OCI-LY7 (cell line): ENCODE measurements at regions not wholly inside any gene's neighbourhood (a gene's known extent, or its start where the extent isn't known, plus 50 kb on each side); places are given as distances from the start of the nearest gene placed in this dataset.

Experiments
- BruUV-seq: library from RNA; stranded (reverse); fragments of 400-500 nt; replicated peaks from 2 replicates; lab custom pipeline; 2021; lab: Mats Ljungman, UMichigan
- CTCF ChIA-PET: fragments of 300-600 bp; sonication (Branson Sonifier 250); formaldehyde crosslinking; loops from one replicate; lab custom pipeline; 2022; ENCODE audit warnings: antibody characterized with exemption; ENCODE audit not compliant: unreplicated experiment; lab: Charles Lee
- POLR2A ChIA-PET: fragments of 300-600 bp; sonication (Branson Sonifier 250); formaldehyde crosslinking; loops from one replicate; lab custom pipeline; 2022; ENCODE audit warnings: antibody characterized with exemption; lab: Charles Lee
- DNase-seq: peaks from one replicate; pipeline ENCODE4 v3.0.0-alpha.2; 2015; ENCODE audit warnings: low spot score
- H2AFZ ChIP-seq: fragments of 200-600 bp; sonication (generic), shearing (Covaris generic); 2 replicates; pipeline ENCODE4 v1.6.1; 2014; ENCODE audit warnings: mild to moderate bottlenecking, antibody characterized with exemption, low read length, moderate library complexity
- H3K27ac ChIP-seq: fragments of 200-600 bp; sonication (generic); 2 replicates; pipeline ENCODE4 v1.5.1; 2014; ENCODE audit warnings: mixed run types, low read depth, mild to moderate bottlenecking, moderate library complexity, low read length, inconsistent platforms; ENCODE audit not compliant: poor library complexity, severe bottlenecking
- H3K36me3 ChIP-seq: fragments of 200-600 bp; sonication (generic); 2 replicates; pipeline ENCODE4 v1.6.1; 2014; ENCODE audit warnings: mild to moderate bottlenecking, antibody characterized with exemption, low read length, moderate library complexity, mixed read lengths; ENCODE audit not compliant: insufficient read depth
- H3K4me1 ChIP-seq: fragments of 200-600 bp; sonication (generic); 2 replicates; pipeline ENCODE4 v1.5.1; 2014; ENCODE audit warnings: mild to moderate bottlenecking, low read length; ENCODE audit not compliant: insufficient read depth, poor library complexity, severe bottlenecking
- H3K4me2 ChIP-seq: fragments of 200-600 bp; sonication (generic); 2 replicates; pipeline ENCODE4 v1.6.1; 2014; ENCODE audit warnings: mild to moderate bottlenecking, low read length
- H3K4me3 ChIP-seq: fragments of 200-600 bp; sonication (generic); 2 replicates; pipeline ENCODE4 v1.5.1; 2014; ENCODE audit warnings: mild to moderate bottlenecking, low read depth, low read length; ENCODE audit not compliant: poor library complexity, severe bottlenecking
- H3K79me2 ChIP-seq: fragments of 200-600 bp; sonication (generic); 2 replicates; pipeline ENCODE4 v1.6.1; 2016; ENCODE audit warnings: low read depth, mild to moderate bottlenecking, low read length, moderate library complexity, mixed read lengths; ENCODE audit not compliant: insufficient read depth
- H3K9me2 ChIP-seq: fragments of 200-600 bp; sonication (generic); 2 replicates; pipeline ENCODE4 v1.6.1; 2016; ENCODE audit warnings: mild to moderate bottlenecking, low read length, mixed read lengths; ENCODE audit not compliant: insufficient read depth
- H3K9me3 ChIP-seq: fragments of 200-600 bp; sonication (generic); 2 replicates; pipeline ENCODE4 v1.6.1; 2014; ENCODE audit warnings: mild to moderate bottlenecking, mixed run types, low read length, mixed read lengths
- H4K20me1 ChIP-seq: fragments of 200-600 bp; sonication (generic); 2 replicates; pipeline ENCODE4 v1.6.1; 2014; ENCODE audit warnings: mild to moderate bottlenecking, antibody characterized with exemption, low read length, moderate library complexity, mixed read lengths; ENCODE audit not compliant: insufficient read depth
- EZH2phosphoT487 ChIP-seq: fragments of 200-600 bp; sonication (generic); IDR thresholded peaks from 2 replicates; pipeline ENCODE4 v1.6.1; 2018; ENCODE audit warnings: low read depth, borderline replicate concordance, mild to moderate bottlenecking, mixed run types, antibody characterized with exemption, low read length, moderate library complexity, mixed read lengths
- intact Hi-C: fragments of 100-400 bp; cut with micrococcal nuclease; formaldehyde crosslinking; loops from one replicate; pipeline ENCODE4 v1.10.0; 2022; ENCODE audit not compliant: unreplicated experiment
- TF ChIP-seq, protein P1 (sequence below): fragments of 200-600 bp; sonication (generic); conservative IDR thresholded peaks from 2 replicates; pipeline ENCODE4 v1.5.1; 2014; ENCODE audit warnings: mild to moderate bottlenecking, antibody characterized with exemption, low read length, moderate library complexity, mixed read lengths

- ChIA-PET POLR2A (interaction anchor here (1.3 to 1.4 kb wide), 2 partner anchors 9 to 15 kb away, joined by 3 to 4 read pairs; no protein-coding TSS in a partner anchor), CTCF (no interaction called here)
- no peak overlapping the region for H3K27ac ChIP-seq
Measured at GRCh38 chr12:24696800-24697199, 252.1 kb downstream of the BCAT1 start.

DNA sequence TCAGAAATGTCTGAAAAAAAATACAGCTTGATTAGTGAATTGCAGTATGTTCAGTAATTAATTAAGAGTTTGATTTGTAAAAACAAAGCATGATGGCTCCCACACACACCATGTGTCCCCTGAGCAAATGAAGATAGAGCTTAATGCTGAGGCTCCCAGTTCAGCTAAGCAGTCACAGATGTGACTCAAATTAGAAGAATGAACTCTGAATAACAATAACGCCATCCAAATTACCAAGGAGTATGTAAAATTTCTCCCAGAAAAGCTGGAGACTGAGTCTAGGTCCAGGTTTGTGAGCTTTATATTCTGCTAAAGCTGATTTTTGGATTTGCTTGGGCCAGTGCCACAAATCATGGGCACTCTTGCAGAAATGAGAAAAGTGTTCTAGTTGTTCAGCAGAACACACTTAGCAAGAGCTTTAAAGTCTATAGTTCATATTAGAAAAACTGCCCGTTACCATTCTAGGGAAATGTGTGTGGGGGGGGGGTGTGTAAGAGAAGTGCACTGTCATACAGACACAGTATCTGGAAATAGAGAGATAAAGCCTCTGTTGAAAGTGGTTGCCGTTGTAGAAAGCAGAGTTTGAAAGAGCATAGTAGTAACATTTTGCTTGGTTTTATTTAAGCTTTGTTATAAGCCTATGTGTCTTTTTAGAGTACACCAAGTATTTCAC, 253.1 kb downstream of the BCAT1 start:
- POLR2A ChIA-PET = interaction anchor here (0.7 to 1.4 kb wide), 5 partner anchors 16 to 1613 kb away, joined by 3 to 5 read pairs (median 4); no protein-coding TSS in a partner anchor
- Histone ChIP-seq H3K79me2 (no peaks in the 10 kb centered on the region), H3K4me3 (no peak overlapping the region), H2AFZ (peak overlapping the region; percentile 20; the same call in 1 of the 2 replicates), H3K27ac (no peak overlapping the region), H3K4me2 (no peak overlapping the region), H3K36me3 (no peaks in the 10 kb centered on the region), H3K4me1 (peaks cover 4% of the 10 kb centered on the region), H4K20me1 (no peaks in the 10 kb centered on the region), H3K9me3 (peaks cover 5% of the 10 kb centered on the region; the same call in 1 of the 2 replicates), H3K9me2 (no peaks in the 10 kb centered on the region)
- no peak for DNase-seq
- CTCF ChIA-PET = interaction anchor here (0.6 kb wide), 1 partner anchor 1677 kb away, joined by 3 read pairs; no protein-coding TSS in a partner anchor
- intact Hi-C loops = no loop called here
- no TSS peak for BruUV-seq
- TF ChIP-seq, protein P1, sequence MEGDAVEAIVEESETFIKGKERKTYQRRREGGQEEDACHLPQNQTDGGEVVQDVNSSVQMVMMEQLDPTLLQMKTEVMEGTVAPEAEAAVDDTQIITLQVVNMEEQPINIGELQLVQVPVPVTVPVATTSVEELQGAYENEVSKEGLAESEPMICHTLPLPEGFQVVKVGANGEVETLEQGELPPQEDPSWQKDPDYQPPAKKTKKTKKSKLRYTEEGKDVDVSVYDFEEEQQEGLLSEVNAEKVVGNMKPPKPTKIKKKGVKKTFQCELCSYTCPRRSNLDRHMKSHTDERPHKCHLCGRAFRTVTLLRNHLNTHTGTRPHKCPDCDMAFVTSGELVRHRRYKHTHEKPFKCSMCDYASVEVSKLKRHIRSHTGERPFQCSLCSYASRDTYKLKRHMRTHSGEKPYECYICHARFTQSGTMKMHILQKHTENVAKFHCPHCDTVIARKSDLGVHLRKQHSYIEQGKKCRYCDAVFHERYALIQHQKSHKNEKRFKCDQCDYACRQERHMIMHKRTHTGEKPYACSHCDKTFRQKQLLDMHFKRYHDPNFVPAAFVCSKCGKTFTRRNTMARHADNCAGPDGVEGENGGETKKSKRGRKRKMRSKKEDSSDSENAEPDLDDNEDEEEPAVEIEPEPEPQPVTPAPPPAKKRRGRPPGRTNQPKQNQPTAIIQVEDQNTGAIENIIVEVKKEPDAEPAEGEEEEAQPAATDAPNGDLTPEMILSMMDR = no peak
- no peak for TF ChIP-seq EZH2phosphoT487

More at GRCh38 chr12:24696800-24697199, 252.1 kb downstream of the BCAT1 start:
- Histone ChIP-seq H3K9me3 (peaks cover 11% of the 10 kb centered on the region; the same call in 1 of the 2 replicates), H4K20me1 (no peaks in the 10 kb centered on the region), H3K9me2 (no peaks in the 10 kb centered on the region), H2AFZ (no peak overlapping the region; the same call in 1 of the 2 replicates), H3K4me3 (no peak overlapping the region), H3K36me3 (no peaks in the 10 kb centered on the region), H3K79me2 (no peaks in the 10 kb centered on the region), H3K4me1 (peaks cover 4% of the 10 kb centered on the region), H3K4me2 (no peak overlapping the region)
- TF ChIP-seq, protein P1 = no peak
- no peak for TF ChIP-seq EZH2phosphoT487
- BruUV-seq = no TSS peak
- no peak for DNase-seq
- intact Hi-C loops = no loop called here

DNA sequence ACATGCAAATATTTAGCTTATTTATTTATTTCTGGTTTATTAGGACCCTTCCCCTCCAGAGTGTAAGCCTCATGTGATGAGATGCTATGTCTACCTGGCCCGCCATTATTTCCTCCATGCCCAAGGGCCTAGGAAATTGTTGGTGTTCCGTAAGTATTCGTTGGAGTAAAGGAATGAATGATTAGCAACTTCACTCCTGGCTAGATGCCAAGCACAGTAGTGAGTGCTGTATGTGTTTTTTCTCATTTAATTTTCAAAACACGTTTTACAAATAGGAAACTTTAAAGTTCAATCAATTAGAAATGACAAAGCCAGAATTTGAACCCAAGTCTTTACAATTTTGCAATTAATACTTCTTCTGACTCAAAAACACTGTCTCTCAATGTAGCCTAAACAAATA, 253.8 kb downstream of the BCAT1 start:
- no peak overlapping the region for H3K4me2 ChIP-seq
- BruUV-seq = no TSS peak
- H3K36me3 ChIP-seq = no peaks in the 10 kb centered on the region
- H3K4me3 ChIP-seq = no peak overlapping the region
- no peaks in the 10 kb centered on the region for H4K20me1 ChIP-seq
- ChIA-PET POLR2A (interaction anchor here (1.4 kb wide), 1 partner anchor 17 kb away, joined by 4 read pairs; no protein-coding TSS in a partner anchor), CTCF (no interaction called here)
- no peak for DNase-seq
- no peaks in the 10 kb centered on the region for H3K9me3 ChIP-seq
- H3K79me2 ChIP-seq = no peaks in the 10 kb centered on the region
- peaks cover 3% of the 10 kb centered on the region for H3K4me1 ChIP-seq
- no peak for TF ChIP-seq EZH2phosphoT487
- TF ChIP-seq, protein P1 = no peak
- H3K9me2 ChIP-seq = no peaks in the 10 kb centered on the region
- intact Hi-C loops = no loop called here
- no peak overlapping the region for H3K27ac ChIP-seq
- no peak overlapping the region for H2AFZ ChIP-seq
